Embryonic facial prominence (tissue), 1 donor: ENCODE measurements at regions not wholly inside any gene's neighbourhood (a gene's known extent, or its start where the extent isn't known, plus 50 kb on each side); places are given as distances from the start of the nearest gene placed in this dataset.
"Not testable (repeated sequence)": the region's sequence is repeated elsewhere in the genome, so short reads cannot be mapped to it uniquely, and the experiment has no call there.

Experiments used
- DNase-seq: peaks from one replicate; pipeline ENCODE4 v3.0.0-alpha.2; 2016; ENCODE audit errors: extremely low spot score

GRCh38 chr5:96319981-96320739 is 112.9 kb downstream of the PCSK1 start:
- DNase-seq: not testable (repeated sequence)

DNA sequence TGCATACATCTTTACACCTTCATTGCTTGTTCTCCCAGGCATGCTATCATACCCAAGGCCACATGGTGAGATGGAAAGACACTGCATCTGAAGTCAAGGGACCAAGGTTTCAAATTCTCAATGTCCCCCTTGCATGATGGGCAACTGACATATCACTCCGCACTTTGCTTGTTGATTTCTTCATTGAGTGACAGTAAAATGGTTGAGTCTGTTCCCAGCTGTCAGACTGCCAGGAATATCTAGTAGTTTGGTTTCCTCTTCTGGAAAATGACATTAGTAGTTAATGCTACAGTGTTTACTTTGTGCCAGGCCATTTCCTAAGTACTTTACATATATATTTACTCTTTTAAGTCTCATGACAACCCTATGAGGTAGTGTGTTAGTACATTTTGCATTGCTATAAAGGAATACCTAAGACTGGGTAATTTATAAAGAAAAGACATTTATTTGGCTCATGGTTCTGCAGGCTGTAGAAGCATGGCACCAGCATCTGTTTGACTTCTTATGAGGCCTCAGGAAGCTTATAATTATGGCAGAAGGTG is 114.4 kb downstream of the PCSK1 start:
- no peak for DNase-seq

DNA sequence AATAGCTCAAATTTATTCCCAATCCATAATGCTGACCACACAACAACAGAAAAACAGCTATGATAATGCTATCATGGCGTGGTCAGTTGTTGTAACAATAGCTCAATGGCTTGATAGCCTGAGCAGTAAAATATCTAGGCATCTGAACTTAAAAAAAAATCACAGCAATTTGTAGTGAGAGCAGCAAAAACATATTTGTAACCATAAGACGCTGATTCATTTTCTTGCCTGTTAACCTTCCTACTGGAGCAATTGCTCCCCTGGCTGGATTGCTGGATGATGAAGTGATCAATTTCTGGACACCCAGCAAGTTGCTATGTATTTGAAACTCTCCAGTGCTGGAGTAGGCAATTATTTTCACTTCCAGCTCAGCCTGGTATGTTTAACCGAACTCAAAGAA is 115.1 kb downstream of the PCSK1 start:
- DNase-seq: no peak

GRCh38 chr5:96316487-96316886 is 116.6 kb downstream of the PCSK1 start:
- no peak for DNase-seq

GRCh38 chr5:96316017-96316416 is 117.0 kb downstream of the PCSK1 start:
- DNase-seq: no peak

DNA sequence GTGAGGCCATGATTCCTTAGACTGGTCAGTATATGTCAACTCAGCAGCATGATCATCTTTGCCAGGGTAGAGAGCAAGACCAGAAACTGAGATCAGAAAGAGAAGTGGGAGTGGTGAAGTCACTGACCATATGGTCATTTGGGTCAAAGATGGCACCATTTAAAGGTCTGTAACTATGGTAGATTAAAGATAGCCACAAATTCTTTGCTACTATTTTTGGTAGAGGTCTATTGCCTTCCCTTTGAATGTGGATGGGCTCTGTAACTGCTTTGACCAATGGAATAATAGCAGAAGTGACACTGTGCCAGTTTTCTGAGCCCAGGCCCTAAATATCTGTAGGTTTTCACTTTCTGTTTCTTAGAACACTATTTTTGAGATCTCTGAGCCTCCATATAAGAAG is 117.6 kb downstream of the PCSK1 start:
- no peak for DNase-seq

- DNase-seq: no peak
Measured at GRCh38 chr5:96312383-96312782, 120.7 kb downstream of the PCSK1 start.

DNA sequence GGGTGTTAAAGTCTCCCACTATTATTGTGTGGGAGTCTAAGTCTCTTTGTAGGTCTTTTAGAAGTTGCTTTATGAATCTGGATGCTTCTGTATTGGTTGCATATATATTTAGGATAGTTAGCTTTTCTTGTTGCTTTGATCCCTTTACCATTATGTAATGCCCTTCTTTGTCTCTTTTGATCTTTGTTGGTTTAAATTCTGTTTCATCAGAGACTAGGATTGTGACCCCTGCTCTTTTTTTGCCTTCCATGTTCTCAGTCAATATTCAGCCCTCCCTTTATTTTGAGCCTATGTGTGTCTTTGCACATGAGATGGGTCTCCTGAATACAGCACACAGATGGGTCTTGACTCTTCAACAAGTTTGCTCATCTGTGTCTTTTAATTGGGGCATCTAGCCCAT is 126.0 kb downstream of the PCSK1 start:
- not testable (repeated sequence) for DNase-seq

GRCh38 chr5:96302174-96302738 is 130.8 kb downstream of the PCSK1 start:
- no peak for DNase-seq

GRCh38 chr5:96300976-96301375 is 132.1 kb downstream of the PCSK1 start:
- no peak for DNase-seq

- DNase-seq: no peak
Measured at GRCh38 chr5:96297867-96298266, 135.2 kb downstream of the PCSK1 start.

DNA sequence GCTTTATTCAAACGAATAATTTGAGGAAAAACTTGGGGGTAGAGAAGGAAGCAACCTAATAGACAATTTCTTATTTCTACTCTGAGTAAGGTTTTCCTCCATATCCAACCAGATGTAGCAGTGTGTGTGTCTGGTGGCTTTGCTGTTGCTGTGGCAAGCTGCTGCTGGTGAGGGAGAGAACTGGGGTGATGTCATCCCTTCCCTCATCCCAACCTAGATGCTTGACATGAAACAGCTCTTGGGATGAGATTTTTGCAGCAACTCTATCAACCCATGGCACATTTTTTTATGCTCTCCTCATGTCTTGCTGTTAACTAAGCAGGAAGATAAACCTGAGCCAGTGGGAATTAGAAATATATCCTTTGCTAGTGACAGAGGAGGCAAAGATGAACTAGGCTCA is 135.8 kb downstream of the PCSK1 start:
- no peak for DNase-seq

GRCh38 chr5:96294884-96295202 is 138.2 kb downstream of the PCSK1 start:
- no peak for DNase-seq

DNA sequence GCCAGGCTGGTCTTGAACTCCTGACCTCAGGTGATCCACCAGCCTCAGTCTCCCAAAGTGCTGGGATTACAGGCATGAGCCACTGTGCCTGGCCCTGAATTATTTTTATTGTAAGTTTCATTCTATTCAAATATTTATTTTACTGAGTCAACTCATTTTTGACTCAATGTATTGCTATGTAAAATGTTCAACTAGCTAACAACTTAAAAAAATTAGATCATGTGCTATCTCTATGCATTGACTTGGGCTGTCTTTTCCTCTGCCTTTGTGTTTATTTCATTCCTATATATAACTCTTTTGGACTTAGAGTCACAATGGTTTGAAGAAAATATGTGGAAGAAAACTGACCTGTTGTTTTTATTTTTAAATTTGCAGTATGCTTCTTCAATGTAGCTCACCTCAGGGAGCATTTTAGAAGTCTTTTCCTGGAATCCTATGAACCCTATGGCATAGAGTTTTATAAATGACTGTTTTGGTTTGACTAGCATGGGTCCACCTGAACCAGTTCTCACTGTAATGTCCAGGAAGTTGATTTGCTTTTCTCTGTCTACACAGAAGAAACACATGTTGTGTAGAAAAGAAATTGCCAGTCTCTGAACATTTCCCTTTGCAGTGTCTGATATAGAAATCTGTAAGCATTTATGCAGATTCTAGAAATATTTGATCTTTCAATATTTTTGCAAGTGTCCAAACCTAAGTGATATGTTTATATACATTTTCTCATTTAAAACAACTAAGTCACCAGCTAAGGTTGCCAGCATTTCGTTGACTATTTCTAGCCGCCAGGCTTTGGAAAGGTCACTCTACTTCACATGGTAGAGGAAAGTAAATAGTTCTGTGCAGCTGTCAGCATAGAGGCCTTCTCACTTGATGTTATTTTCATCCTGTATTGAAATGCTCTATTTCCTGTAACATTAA is 138.8 kb downstream of the PCSK1 start:
- DNase-seq: no peak

- DNase-seq: no peak
Measured at GRCh38 chr5:96292582-96293247, 140.3 kb downstream of the PCSK1 start.

- not testable (repeated sequence) for DNase-seq
Measured at GRCh38 chr5:96289287-96289686, 143.8 kb downstream of the PCSK1 start.

DNA sequence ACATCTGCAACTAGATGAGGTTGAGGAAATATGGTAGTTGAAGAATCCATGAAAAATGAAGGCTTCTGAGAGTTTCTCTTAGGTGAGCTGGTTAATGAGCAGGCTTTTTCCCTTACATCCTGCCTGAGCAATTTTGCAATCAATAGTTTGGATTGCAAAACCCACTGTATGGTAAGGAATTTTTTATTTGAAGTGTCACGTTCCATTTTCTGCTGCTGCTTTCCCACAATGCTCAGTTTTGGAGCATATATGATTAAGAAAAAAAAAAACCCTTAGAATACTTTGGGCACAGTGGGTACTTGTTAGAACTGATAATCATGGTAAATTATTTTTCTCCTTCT is 144.2 kb downstream of the PCSK1 start:
- no peak for DNase-seq

DNA sequence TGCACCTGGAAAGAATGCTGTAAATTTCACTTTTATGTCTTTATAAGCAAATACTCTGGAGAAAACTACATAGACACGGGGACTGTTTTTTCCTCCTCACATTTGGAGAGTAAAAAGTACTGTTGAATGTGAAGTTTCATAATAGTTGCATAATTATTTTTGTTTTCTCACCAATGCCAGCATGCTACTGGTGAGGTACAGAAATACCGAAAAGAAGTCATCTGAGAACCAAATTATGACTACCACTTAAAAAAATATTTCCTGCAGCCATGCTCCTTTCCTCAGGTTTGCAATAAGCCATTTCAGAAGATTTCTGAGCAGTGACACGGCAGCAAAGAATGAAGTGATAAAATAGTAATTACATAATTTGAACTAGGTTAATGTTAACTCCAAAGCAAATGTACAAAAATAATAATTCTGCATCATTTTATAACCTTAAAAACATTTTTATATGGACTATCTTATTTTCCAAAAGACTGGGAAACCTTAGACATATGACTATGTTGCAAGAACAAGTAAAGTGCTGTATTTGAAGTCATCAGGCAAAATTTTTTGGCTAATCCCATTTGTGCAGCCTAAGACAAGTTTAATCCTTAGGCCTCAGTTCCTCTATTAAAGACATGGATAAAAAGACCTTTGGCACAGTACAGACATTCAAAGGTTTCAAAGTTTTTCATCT is 144.7 kb downstream of the PCSK1 start:
- DNase-seq: no peak

GRCh38 chr5:96287136-96287535 is 145.9 kb downstream of the PCSK1 start:
- DNase-seq: no peak

DNA sequence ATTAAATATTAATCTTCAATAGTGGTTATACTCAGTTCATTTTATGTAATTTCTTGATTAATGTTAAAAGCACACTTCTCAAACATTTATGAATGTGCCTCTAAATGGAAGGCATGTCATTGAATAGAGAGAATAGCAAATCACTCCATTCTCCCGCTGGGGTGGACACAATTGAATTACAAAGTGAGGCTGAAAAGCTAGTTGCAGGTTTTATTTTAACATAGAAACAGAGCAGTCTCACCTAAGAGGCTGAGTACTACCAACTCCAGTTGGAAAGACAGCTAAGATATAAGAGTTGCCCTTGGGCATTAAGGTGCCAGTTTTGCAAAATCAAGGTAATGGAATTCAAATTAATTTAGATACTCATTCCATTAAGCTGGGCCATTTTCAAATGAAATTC is 147.2 kb downstream of the PCSK1 start:
- no peak for DNase-seq

GRCh38 chr5:96284727-96285389 is 148.2 kb downstream of the PCSK1 start:
- DNase-seq: no peak
